ENCODE measurements at regions not wholly inside any gene's neighbourhood (a gene's known extent, or its start where the extent isn't known, plus 50 kb on each side); places are given as distances from the start of the nearest gene placed in this dataset.

GRCh38 chr15:70378126-70379031, 280.7 kb upstream of the TLE3 start:
- TF ChIP-seq TAF1 (IDR thresholded peaks at IDR 0.05; ENCODE audit: borderline replicate concordance, insufficient read depth, low read length), result no peak
- TF ChIP-seq SIN3A (IDR thresholded peaks at IDR 0.05; ENCODE audit: borderline replicate concordance, insufficient read depth, low read length), result no peak
- TF ChIP-seq REST (IDR thresholded peaks at IDR 0.05; ENCODE audit: insufficient read depth in 1 of 2, low read depth in 2 of 2, low read length in 2 of 2), result no peak
- TF ChIP-seq FOXP2 (optimal IDR thresholded peaks at IDR 0.05; ENCODE audit: borderline replicate concordance, extremely low read depth, extremely low read length, insufficient read depth), result no peak
- no peak for TF ChIP-seq POLR2AphosphoS5 (IDR thresholded peaks at IDR 0.05; ENCODE audit: low read depth, low read length)

- TF ChIP-seq POLR2AphosphoS5 (IDR thresholded peaks at IDR 0.05; ENCODE audit: low read depth, low read length) (no peak), FOXP2 (optimal IDR thresholded peaks at IDR 0.05; ENCODE audit: borderline replicate concordance, extremely low read depth, extremely low read length, insufficient read depth) (peak; percentile 83), REST (IDR thresholded peaks at IDR 0.05; ENCODE audit: insufficient read depth in 1 of 2, low read depth in 2 of 2, low read length in 2 of 2) (peak in 1 of 2 experiments; percentile 61; a peak in 1 of 4 replicates), TAF1 (IDR thresholded peaks at IDR 0.05; ENCODE audit: borderline replicate concordance, insufficient read depth, low read length) (peak; percentile 29; the same call in 1 of the 2 replicates), SIN3A (IDR thresholded peaks at IDR 0.05; ENCODE audit: borderline replicate concordance, insufficient read depth, low read length) (peak; percentile 78; the same call in 1 of the 2 replicates)
These were observed 279.4 kb upstream of the TLE3 start for GRCh38 chr15:70376929-70377691.

- TF ChIP-seq POLR2AphosphoS5 (IDR thresholded peaks at IDR 0.05; ENCODE audit: low read depth, low read length), result no peak
- TF ChIP-seq SIN3A (IDR thresholded peaks at IDR 0.05; ENCODE audit: borderline replicate concordance, insufficient read depth, low read length), result no peak
- no peak for TF ChIP-seq FOXP2 (optimal IDR thresholded peaks at IDR 0.05; ENCODE audit: borderline replicate concordance, extremely low read depth, extremely low read length, insufficient read depth)
- TF ChIP-seq TAF1 (IDR thresholded peaks at IDR 0.05; ENCODE audit: borderline replicate concordance, insufficient read depth, low read length), result no peak
- no peak for TF ChIP-seq REST (IDR thresholded peaks at IDR 0.05; ENCODE audit: insufficient read depth in 1 of 2, low read depth in 2 of 2, low read length in 2 of 2)
These were observed 278.6 kb upstream of the TLE3 start for GRCh38 chr15:70376031-70376928.

- no peak for TF ChIP-seq FOXP2 (optimal IDR thresholded peaks at IDR 0.05; ENCODE audit: borderline replicate concordance, extremely low read depth, extremely low read length, insufficient read depth)
- TF ChIP-seq REST (IDR thresholded peaks at IDR 0.05; ENCODE audit: insufficient read depth in 1 of 2, low read depth in 2 of 2, low read length in 2 of 2), result no peak
- TF ChIP-seq POLR2AphosphoS5 (IDR thresholded peaks at IDR 0.05; ENCODE audit: low read depth, low read length), result no peak
- TF ChIP-seq SIN3A (IDR thresholded peaks at IDR 0.05; ENCODE audit: borderline replicate concordance, insufficient read depth, low read length), result no peak
- no peak for TF ChIP-seq TAF1 (IDR thresholded peaks at IDR 0.05; ENCODE audit: borderline replicate concordance, insufficient read depth, low read length)
These were observed 277.9 kb upstream of the TLE3 start for GRCh38 chr15:70375586-70375985.
